ENCODE measurements at regions not wholly inside any gene's neighbourhood (a gene's known extent, or its start where the extent isn't known, plus 50 kb on each side); places are given as distances from the start of the nearest gene placed in this dataset.

DNA sequence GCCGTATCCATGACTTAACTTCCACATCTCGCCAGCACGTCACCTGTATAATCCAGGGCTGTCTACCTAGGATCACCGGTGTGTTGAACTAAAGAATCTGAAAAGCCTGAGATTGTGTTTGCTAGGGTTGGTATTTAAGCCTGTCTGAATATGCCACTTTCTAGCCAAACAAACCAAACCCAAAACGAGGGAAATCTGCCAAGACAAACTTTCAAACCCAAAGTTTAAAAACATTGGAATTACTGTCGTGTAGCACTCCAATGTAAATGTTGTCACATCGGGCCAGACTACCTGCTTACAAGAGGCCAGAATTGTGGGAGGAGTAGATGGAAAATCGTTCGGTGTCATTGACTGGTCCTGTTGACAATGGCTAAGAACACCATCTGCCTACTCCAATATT is 747.8 kb downstream of the EFNB2 start:
- no peaks in the 10 kb centered on the region for H3K27me3 ChIP-seq
- TF ChIP-seq POLR2A (IDR thresholded peaks at IDR 0.05) = no peak
- TF ChIP-seq, protein P1, sequence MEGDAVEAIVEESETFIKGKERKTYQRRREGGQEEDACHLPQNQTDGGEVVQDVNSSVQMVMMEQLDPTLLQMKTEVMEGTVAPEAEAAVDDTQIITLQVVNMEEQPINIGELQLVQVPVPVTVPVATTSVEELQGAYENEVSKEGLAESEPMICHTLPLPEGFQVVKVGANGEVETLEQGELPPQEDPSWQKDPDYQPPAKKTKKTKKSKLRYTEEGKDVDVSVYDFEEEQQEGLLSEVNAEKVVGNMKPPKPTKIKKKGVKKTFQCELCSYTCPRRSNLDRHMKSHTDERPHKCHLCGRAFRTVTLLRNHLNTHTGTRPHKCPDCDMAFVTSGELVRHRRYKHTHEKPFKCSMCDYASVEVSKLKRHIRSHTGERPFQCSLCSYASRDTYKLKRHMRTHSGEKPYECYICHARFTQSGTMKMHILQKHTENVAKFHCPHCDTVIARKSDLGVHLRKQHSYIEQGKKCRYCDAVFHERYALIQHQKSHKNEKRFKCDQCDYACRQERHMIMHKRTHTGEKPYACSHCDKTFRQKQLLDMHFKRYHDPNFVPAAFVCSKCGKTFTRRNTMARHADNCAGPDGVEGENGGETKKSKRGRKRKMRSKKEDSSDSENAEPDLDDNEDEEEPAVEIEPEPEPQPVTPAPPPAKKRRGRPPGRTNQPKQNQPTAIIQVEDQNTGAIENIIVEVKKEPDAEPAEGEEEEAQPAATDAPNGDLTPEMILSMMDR (IDR thresholded peaks at IDR 0.05) = no peak
- intact Hi-C loops (cut with DNase I; ENCODE audit: low total_unique reads) = no loop called here
- H3K9me3 ChIP-seq = no peaks in the 10 kb centered on the region
- H3K36me3 ChIP-seq = no peaks in the 10 kb centered on the region
- H3K27ac ChIP-seq = no peak overlapping the region
- no peak overlapping the region for H3K4me3 ChIP-seq
- H3K4me1 ChIP-seq = no peaks in the 10 kb centered on the region
- no peak for DNase-seq

DNA sequence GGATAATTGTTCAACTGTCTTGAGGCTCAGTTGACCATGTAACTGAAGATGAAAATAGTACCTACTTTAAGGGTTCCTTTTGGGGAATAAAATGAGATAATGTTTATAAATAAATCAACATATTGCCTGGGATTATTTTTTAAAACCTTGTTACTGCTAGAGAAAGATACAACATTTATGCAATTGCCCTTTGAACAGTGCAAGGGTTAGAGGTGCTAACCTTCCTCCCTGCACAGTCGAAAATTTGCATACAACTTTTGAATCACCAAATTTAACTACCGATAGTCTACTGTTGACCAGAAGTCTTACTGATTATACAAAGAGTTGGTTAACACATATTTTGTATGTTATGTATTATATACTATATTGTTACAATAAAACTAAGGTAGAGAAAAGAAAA is 750.0 kb downstream of the EFNB2 start:
- Histone ChIP-seq H3K4me1 (no peaks in the 10 kb centered on the region), H3K4me3 (no peak overlapping the region), H3K36me3 (no peaks in the 10 kb centered on the region), H3K27ac (no peak overlapping the region), H3K9me3 (no peaks in the 10 kb centered on the region), H3K27me3 (no peaks in the 10 kb centered on the region)
- DNase-seq = no peak
- intact Hi-C loops (cut with DNase I; ENCODE audit: low total_unique reads) = no loop called here
- TF ChIP-seq, protein P1 (IDR thresholded peaks at IDR 0.05) = no peak
- TF ChIP-seq POLR2A (IDR thresholded peaks at IDR 0.05) = no peak

DNA sequence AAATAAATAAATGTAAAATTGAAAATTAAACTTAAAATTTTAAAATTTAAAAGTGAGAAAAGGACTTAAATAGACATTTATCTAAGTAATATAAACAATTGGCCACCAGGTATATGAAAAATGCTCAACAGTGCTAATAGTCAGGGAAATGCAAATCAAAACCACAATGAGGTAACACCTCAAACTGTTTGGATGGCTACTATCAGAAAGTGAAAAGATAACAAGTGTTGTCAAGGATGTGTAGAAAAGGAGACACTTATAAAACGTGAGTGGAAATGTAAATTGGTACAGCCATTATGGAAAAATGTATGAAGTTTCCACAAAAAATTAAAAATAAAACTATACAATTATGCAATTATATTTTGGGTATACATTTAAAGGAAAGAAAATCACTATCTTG is 752.2 kb downstream of the EFNB2 start:
- no peaks in the 10 kb centered on the region for H3K9me3 ChIP-seq
- H3K27me3 ChIP-seq = no peaks in the 10 kb centered on the region
- H3K4me3 ChIP-seq = no peak overlapping the region
- H3K27ac ChIP-seq = no peak overlapping the region
- H3K4me1 ChIP-seq = no peaks in the 10 kb centered on the region
- intact Hi-C loops (cut with DNase I; ENCODE audit: low total_unique reads) = no loop called here
- TF ChIP-seq, protein P1 (IDR thresholded peaks at IDR 0.05) = no peak
- no peak for TF ChIP-seq POLR2A (IDR thresholded peaks at IDR 0.05)
- H3K36me3 ChIP-seq = no peaks in the 10 kb centered on the region
- no peak for DNase-seq

DNA sequence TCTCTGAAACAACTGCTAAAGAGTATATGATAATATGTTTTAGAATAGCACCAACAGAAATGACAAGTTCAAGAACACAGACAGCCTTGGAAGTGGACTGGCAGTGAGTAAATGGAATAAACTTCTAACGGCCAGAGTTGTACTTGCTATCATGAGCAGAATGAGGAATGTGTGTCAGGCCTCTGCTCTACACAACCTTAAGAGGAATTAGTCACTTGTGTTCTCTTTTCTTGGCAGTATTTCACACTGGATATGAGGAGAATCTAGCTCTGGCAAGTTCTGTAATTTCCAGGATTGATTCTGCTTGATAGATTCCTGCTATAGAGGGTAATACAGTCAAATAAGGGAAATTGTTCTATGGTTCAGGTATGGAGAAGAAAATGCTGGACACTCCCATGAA is 757.3 kb downstream of the EFNB2 start:
- no peak for DNase-seq
- H3K27me3 ChIP-seq = no peaks in the 10 kb centered on the region
- no peaks in the 10 kb centered on the region for H3K9me3 ChIP-seq
- no peaks in the 10 kb centered on the region for H3K4me1 ChIP-seq
- H3K36me3 ChIP-seq = no peaks in the 10 kb centered on the region
- no peak overlapping the region for H3K4me3 ChIP-seq
- no peak overlapping the region for H3K27ac ChIP-seq
- TF ChIP-seq, protein P1 (IDR thresholded peaks at IDR 0.05) = no peak
- TF ChIP-seq POLR2A (IDR thresholded peaks at IDR 0.05) = no peak
- intact Hi-C loops (cut with DNase I; ENCODE audit: low total_unique reads) = no loop called here

DNA sequence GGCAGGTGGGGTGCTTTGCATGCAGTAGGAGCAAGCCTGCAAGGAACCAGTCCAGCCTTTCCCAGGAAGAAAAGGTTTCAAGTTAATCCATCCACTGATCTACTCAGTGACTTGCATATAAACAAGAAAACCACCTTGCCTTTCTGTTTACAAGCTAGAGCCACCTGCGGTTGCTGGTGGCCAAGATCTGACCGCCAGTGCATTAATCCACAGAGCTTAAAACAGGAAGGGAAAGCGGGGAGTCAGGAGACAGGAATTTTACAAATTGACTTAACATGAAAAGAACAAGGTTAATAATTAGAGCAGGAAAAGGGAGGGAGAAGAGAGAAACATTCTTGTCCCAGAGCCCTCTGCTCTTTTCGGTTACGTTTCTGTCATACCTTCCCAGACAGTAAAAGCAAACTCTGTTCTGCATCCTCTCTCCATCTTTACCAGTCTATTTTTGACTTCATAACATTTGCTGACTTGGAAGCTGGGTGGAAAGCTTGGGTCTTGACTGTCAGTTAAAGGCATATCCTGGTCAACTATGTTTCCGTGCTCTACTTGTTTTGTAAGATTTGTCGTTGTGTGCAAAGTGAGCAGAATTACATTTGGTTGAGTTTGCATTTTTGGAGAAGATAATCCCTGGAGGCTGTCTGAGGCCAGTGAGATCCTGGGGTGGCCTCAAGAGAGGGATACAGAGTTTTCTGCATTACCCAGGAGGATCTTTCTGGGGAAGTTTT is 760.6 kb downstream of the EFNB2 start:
- no peaks in the 10 kb centered on the region for H3K9me3 ChIP-seq
- H3K4me1 ChIP-seq = no peaks in the 10 kb centered on the region
- no peak for DNase-seq
- H3K27me3 ChIP-seq = no peaks in the 10 kb centered on the region
- no peak overlapping the region for H3K4me3 ChIP-seq
- H3K27ac ChIP-seq = no peak overlapping the region
- no peak for TF ChIP-seq POLR2A (IDR thresholded peaks at IDR 0.05)
- TF ChIP-seq, protein P1 (IDR thresholded peaks at IDR 0.05) = no peak
- no peaks in the 10 kb centered on the region for H3K36me3 ChIP-seq
- intact Hi-C loops (cut with DNase I; ENCODE audit: low total_unique reads) = no loop called here
